GM23338 (cell line): ENCODE measurements at regions not wholly inside any gene's neighbourhood (a gene's known extent, or its start where the extent isn't known, plus 50 kb on each side); places are given as distances from the start of the nearest gene placed in this dataset.

Source experiments
- ATAC-seq: fragments of 200-7000 bp; cut with Tn5 transposase; 3 replicates; pipeline ENCODE4 v1.9.1; 2020
- DNase-seq: peaks from one replicate; pipeline ENCODE4 v3.0.0-alpha.2; 2015; ENCODE audit warnings: low spot score
- H2AFZ ChIP-seq: fragments of 200-600 bp; sonication (generic); 2 replicates; pipeline ENCODE4 v1.8.0; 2016; ENCODE audit warnings: antibody characterized with exemption, mild to moderate bottlenecking, moderate library complexity
- H3F3A ChIP-seq: fragments of 200-600 bp; sonication (generic); replicated peaks from 2 replicates; pipeline ENCODE4 v1.8.0; 2017; ENCODE audit warnings: antibody characterized with exemption, mixed run types, low read depth
- H3K27ac ChIP-seq: fragments of 200-600 bp; sonication (generic); 2 replicates; pipeline ENCODE4 v1.6.1; 2016; ENCODE audit warnings: low read depth
- H3K27me3 ChIP-seq: fragments of 200-600 bp; sonication (generic); 2 replicates; pipeline ENCODE4 v1.8.0; 2016; ENCODE audit warnings: mild to moderate bottlenecking, mixed run types, moderate library complexity; ENCODE audit not compliant: insufficient read depth
- H3K36me3 ChIP-seq: fragments of 200-600 bp; sonication (generic); 2 replicates; pipeline ENCODE4 v1.8.0; 2016; ENCODE audit warnings: mild to moderate bottlenecking; ENCODE audit not compliant: insufficient read depth
- H3K4me1 ChIP-seq: fragments of 200-600 bp; sonication (generic); 2 replicates; pipeline ENCODE4 v1.8.0; 2016; ENCODE audit warnings: mild to moderate bottlenecking, moderate library complexity; ENCODE audit not compliant: insufficient read depth
- H3K4me2 ChIP-seq: fragments of 200-600 bp; sonication (generic); 2 replicates; pipeline ENCODE4 v1.7.1; 2017; ENCODE audit warnings: mixed run types
- H3K4me3 ChIP-seq: fragments of 200-600 bp; sonication (generic); 2 replicates; pipeline ENCODE4 v1.6.1; 2016; ENCODE audit warnings: mixed run types
- H3K79me2 ChIP-seq: fragments of 200-600 bp; sonication (generic); replicated peaks from 2 replicates; pipeline ENCODE4 v1.8.0; 2017; ENCODE audit warnings: mild to moderate bottlenecking; ENCODE audit not compliant: insufficient read depth
- H3K9me2 ChIP-seq: fragments of 200-600 bp; sonication (generic); 2 replicates; pipeline ENCODE4 v1.8.0; 2017; ENCODE audit not compliant: insufficient read depth
- H4K20me1 ChIP-seq: fragments of 200-600 bp; sonication (generic); replicated peaks from 2 replicates; pipeline ENCODE4 v1.8.0; 2017; ENCODE audit warnings: mild to moderate bottlenecking; ENCODE audit not compliant: insufficient read depth
- H3K27ac Mint-ChIP-seq: 2 replicates; pipeline ENCODE4 v1.8.0; 2020; ENCODE audit warnings: inconsistent platforms, mild to moderate bottlenecking, moderate library complexity, mixed read lengths
- H3K27me3 Mint-ChIP-seq: 3 replicates; pipeline ENCODE4 v1.8.0; 2022; ENCODE audit warnings: low read depth, mild to moderate bottlenecking, moderate library complexity, mixed read lengths, inconsistent platforms; ENCODE audit not compliant: insufficient read depth, poor library complexity
- H3K36me3 Mint-ChIP-seq: 3 replicates; pipeline ENCODE4 v1.8.0; 2021; ENCODE audit warnings: low read depth, mild to moderate bottlenecking, inconsistent platforms, moderate library complexity, mixed read lengths
- H3K4me1 Mint-ChIP-seq: 3 replicates; pipeline ENCODE4 v1.8.0; 2020; ENCODE audit warnings: mild to moderate bottlenecking, inconsistent platforms, mixed read lengths
- H3K4me3 Mint-ChIP-seq: 3 replicates; pipeline ENCODE4 v1.8.0; 2021; ENCODE audit warnings: moderate library complexity, mild to moderate bottlenecking, inconsistent platforms, mixed read lengths
- H3K9me3 Mint-ChIP-seq: 3 replicates; pipeline ENCODE4 v1.8.0; 2020; ENCODE audit warnings: moderate library complexity, mild to moderate bottlenecking, inconsistent platforms, mixed read lengths
- CREB1 ChIP-seq: fragments of 250-450 bp; sonication (Bioruptor Pico); IDR thresholded peaks from 2 replicates; pipeline ENCODE4 v1.5.0; 2020; ENCODE audit warnings: low read depth, mild to moderate bottlenecking, moderate library complexity
- EZH2 ChIP-seq: fragments of 200-600 bp; sonication (generic); IDR thresholded peaks from one replicate; pipeline ENCODE4 v1.8.0; 2017; ENCODE audit warnings: antibody characterized with exemption, mild to moderate bottlenecking, low read depth; ENCODE audit not compliant: unreplicated experiment
- EZH2phosphoT487 ChIP-seq: fragments of 200-600 bp; sonication (generic); IDR thresholded peaks from one replicate; pipeline ENCODE4 v1.8.1; 2018; ENCODE audit warnings: antibody characterized with exemption; ENCODE audit not compliant: unreplicated experiment
- JUNB ChIP-seq: IDR thresholded peaks from one replicate; pipeline ENCODE4 v1.6.1; 2016; ENCODE audit warnings: antibody characterized with exemption; ENCODE audit not compliant: unreplicated experiment
- ZNF114 ChIP-seq: fragments of 250-450 bp; sonication (Bioruptor Pico); IDR thresholded peaks from 2 replicates; pipeline ENCODE4 v1.5.0; 2020; ENCODE audit warnings: mild to moderate bottlenecking, moderate library complexity
- TF ChIP-seq, protein P1 (sequence below), 2 experiments: fragments of 200-600 bp in 1 of 2; sonication (generic) in 1 of 2; conservative IDR thresholded peaks; 2 replicates each; pipeline versions ENCODE4 v1.5.1 to v1.6.1; 2016 to 2017; ENCODE audit warnings: antibody characterized with exemption in 2 of 2, low read depth in 2 of 2, mild to moderate bottlenecking in 2 of 2, moderate library complexity in 1 of 2
- TF ChIP-seq, protein P2 (sequence below): IDR thresholded peaks from one replicate; pipeline ENCODE4 v1.6.1; 2018; ENCODE audit warnings: antibody characterized with exemption; ENCODE audit not compliant: unreplicated experiment
- TF ChIP-seq, protein P3 (sequence below): fragments of 250-450 bp; sonication (Bioruptor Pico); IDR thresholded peaks from 2 replicates; pipeline ENCODE4 v1.5.0; 2020; ENCODE audit warnings: mild to moderate bottlenecking, moderate library complexity

DNA sequence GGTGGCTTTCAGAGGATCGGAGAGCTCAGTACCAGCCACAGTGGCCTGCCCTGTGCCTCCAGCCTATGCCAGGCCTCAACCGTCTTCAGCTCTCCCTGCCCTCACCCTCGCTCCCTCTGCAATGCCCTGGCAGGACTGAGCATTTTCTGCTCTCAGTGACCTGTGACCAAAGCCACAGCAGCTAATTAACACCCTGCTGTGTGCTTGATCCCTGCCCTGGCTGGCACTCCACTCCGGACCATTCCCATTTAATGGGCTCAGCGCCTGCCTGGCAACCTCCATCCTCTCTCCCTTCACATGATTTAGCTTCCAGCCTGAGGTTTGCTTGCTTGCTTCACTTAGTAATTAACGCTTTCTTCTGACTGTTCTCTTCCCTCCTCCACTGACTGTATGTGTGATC lies 287.5 kb downstream of the LRFN2 start:
- Histone ChIP-seq H4K20me1 (no peaks in the 10 kb centered on the region), H3K79me2 (no peaks in the 10 kb centered on the region), H3K27ac (no peak overlapping the region), H3K4me3 (no peak overlapping the region), H3K4me2 (no peak overlapping the region), H2AFZ (no peak overlapping the region), H3K9me2 (peaks cover 8% of the 10 kb centered on the region; the same call in 1 of the 2 replicates), H3K4me1 (no peaks in the 10 kb centered on the region), H3K27me3 (no peaks in the 10 kb centered on the region), H3K36me3 (no peaks in the 10 kb centered on the region), H3F3A (no peaks in the 10 kb centered on the region)
- no peak overlapping the region for H3K4me3 Mint-ChIP-seq
- no peaks in the 10 kb centered on the region for H3K4me1 Mint-ChIP-seq
- no peak overlapping the region for H3K27ac Mint-ChIP-seq
- no peak for ATAC-seq
- no peak for DNase-seq
- peaks cover 9% of the 10 kb centered on the region; the same call in 2 of the 3 replicates for H3K9me3 Mint-ChIP-seq
- H3K36me3 Mint-ChIP-seq: no peaks in the 10 kb centered on the region; the same call in 2 of the 3 replicates
- H3K27me3 Mint-ChIP-seq: peaks cover 5% of the 10 kb centered on the region
- TF ChIP-seq ZNF114 (CRISPR knock-in tag): no peak
- no peak for TF ChIP-seq JUNB
- TF ChIP-seq CREB1 (CRISPR knock-in tag): no peak
- TF ChIP-seq, protein P1, sequence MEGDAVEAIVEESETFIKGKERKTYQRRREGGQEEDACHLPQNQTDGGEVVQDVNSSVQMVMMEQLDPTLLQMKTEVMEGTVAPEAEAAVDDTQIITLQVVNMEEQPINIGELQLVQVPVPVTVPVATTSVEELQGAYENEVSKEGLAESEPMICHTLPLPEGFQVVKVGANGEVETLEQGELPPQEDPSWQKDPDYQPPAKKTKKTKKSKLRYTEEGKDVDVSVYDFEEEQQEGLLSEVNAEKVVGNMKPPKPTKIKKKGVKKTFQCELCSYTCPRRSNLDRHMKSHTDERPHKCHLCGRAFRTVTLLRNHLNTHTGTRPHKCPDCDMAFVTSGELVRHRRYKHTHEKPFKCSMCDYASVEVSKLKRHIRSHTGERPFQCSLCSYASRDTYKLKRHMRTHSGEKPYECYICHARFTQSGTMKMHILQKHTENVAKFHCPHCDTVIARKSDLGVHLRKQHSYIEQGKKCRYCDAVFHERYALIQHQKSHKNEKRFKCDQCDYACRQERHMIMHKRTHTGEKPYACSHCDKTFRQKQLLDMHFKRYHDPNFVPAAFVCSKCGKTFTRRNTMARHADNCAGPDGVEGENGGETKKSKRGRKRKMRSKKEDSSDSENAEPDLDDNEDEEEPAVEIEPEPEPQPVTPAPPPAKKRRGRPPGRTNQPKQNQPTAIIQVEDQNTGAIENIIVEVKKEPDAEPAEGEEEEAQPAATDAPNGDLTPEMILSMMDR (conservative IDR thresholded peaks at IDR 0.05; ENCODE audit: low read depth in 2 of 2): no peak
- TF ChIP-seq, protein P2, sequence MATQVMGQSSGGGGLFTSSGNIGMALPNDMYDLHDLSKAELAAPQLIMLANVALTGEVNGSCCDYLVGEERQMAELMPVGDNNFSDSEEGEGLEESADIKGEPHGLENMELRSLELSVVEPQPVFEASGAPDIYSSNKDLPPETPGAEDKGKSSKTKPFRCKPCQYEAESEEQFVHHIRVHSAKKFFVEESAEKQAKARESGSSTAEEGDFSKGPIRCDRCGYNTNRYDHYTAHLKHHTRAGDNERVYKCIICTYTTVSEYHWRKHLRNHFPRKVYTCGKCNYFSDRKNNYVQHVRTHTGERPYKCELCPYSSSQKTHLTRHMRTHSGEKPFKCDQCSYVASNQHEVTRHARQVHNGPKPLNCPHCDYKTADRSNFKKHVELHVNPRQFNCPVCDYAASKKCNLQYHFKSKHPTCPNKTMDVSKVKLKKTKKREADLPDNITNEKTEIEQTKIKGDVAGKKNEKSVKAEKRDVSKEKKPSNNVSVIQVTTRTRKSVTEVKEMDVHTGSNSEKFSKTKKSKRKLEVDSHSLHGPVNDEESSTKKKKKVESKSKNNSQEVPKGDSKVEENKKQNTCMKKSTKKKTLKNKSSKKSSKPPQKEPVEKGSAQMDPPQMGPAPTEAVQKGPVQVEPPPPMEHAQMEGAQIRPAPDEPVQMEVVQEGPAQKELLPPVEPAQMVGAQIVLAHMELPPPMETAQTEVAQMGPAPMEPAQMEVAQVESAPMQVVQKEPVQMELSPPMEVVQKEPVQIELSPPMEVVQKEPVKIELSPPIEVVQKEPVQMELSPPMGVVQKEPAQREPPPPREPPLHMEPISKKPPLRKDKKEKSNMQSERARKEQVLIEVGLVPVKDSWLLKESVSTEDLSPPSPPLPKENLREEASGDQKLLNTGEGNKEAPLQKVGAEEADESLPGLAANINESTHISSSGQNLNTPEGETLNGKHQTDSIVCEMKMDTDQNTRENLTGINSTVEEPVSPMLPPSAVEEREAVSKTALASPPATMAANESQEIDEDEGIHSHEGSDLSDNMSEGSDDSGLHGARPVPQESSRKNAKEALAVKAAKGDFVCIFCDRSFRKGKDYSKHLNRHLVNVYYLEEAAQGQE: no peak
- no peak for TF ChIP-seq EZH2
- TF ChIP-seq EZH2phosphoT487: no peak
- TF ChIP-seq, protein P3, sequence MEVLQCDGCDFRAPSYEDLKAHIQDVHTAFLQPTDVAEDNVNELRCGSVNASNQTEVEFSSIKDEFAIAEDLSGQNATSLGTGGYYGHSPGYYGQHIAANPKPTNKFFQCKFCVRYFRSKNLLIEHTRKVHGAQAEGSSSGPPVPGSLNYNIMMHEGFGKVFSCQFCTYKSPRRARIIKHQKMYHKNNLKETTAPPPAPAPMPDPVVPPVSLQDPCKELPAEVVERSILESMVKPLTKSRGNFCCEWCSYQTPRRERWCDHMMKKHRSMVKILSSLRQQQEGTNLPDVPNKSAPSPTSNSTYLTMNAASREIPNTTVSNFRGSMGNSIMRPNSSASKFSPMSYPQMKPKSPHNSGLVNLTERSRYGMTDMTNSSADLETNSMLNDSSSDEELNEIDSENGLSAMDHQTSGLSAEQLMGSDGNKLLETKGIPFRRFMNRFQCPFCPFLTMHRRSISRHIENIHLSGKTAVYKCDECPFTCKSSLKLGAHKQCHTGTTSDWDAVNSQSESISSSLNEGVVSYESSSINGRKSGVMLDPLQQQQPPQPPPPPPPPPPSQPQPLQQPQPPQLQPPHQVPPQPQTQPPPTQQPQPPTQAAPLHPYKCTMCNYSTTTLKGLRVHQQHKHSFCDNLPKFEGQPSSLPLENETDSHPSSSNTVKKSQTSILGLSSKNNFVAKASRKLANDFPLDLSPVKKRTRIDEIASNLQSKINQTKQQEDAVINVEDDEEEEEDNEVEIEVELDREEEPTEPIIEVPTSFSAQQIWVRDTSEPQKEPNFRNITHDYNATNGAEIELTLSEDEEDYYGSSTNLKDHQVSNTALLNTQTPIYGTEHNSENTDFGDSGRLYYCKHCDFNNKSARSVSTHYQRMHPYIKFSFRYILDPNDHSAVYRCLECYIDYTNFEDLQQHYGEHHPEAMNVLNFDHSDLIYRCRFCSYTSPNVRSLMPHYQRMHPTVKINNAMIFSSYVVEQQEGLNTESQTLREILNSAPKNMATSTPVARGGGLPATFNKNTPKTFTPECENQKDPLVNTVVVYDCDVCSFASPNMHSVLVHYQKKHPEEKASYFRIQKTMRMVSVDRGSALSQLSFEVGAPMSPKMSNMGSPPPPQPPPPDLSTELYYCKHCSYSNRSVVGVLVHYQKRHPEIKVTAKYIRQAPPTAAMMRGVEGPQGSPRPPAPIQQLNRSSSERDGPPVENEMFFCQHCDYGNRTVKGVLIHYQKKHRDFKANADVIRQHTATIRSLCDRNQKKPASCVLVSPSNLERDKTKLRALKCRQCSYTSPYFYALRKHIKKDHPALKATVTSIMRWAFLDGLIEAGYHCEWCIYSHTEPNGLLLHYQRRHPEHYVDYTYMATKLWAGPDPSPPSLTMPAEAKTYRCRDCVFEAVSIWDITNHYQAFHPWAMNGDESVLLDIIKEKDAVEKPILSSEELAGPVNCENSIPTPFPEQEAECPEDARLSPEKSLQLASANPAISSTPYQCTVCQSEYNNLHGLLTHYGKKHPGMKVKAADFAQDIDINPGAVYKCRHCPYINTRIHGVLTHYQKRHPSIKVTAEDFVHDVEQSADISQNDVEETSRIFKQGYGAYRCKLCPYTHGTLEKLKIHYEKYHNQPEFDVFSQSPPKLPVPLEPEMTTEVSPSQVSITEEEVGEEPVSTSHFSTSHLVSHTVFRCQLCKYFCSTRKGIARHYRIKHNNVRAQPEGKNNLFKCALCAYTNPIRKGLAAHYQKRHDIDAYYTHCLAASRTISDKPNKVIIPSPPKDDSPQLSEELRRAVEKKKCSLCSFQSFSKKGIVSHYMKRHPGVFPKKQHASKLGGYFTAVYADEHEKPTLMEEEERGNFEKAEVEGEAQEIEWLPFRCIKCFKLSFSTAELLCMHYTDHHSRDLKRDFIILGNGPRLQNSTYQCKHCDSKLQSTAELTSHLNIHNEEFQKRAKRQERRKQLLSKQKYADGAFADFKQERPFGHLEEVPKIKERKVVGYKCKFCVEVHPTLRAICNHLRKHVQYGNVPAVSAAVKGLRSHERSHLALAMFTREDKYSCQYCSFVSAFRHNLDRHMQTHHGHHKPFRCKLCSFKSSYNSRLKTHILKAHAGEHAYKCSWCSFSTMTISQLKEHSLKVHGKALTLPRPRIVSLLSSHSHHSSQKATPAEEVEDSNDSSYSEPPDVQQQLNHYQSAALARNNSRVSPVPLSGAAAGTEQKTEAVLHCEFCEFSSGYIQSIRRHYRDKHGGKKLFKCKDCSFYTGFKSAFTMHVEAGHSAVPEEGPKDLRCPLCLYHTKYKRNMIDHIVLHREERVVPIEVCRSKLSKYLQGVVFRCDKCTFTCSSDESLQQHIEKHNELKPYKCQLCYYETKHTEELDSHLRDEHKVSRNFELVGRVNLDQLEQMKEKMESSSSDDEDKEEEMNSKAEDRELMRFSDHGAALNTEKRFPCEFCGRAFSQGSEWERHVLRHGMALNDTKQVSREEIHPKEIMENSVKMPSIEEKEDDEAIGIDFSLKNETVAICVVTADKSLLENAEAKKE: no peak
